ENCODE measurements at regions not wholly inside any gene's neighbourhood (a gene's known extent, or its start where the extent isn't known, plus 50 kb on each side); places are given as distances from the start of the nearest gene placed in this dataset.

GRCh38 chr1:229097356-229097755, 173.6 kb upstream of the RAB4A start:
- Histone ChIP-seq H3K27ac (ENCODE audit: low read depth, low read length) (no peak overlapping the region), H3K4me3 (ENCODE audit: low read depth, low read length) (no peak overlapping the region), H3K9me3 (ENCODE audit: control insufficient read depth, insufficient read depth, low read length) (peaks cover 6% of the 10 kb centered on the region; the same call in 1 of the 2 replicates), H3K4me1 (ENCODE audit: control insufficient read depth, insufficient read depth, low read length) (peaks cover 32% of the 10 kb centered on the region), H3K36me3 (ENCODE audit: control insufficient read depth, insufficient read depth, low read length) (no peaks in the 10 kb centered on the region), H3K9ac (ENCODE audit: low read depth, low read length) (no peak overlapping the region), H3K27me3 (ENCODE audit: control insufficient read depth, insufficient read depth, low read length) (no peaks in the 10 kb centered on the region)

- H3K9me3 ChIP-seq (ENCODE audit: control insufficient read depth, insufficient read depth, low read length) = peaks cover 6% of the 10 kb centered on the region; the same call in 1 of the 2 replicates
- H3K27me3 ChIP-seq (ENCODE audit: control insufficient read depth, insufficient read depth, low read length) = no peaks in the 10 kb centered on the region
- H3K36me3 ChIP-seq (ENCODE audit: control insufficient read depth, insufficient read depth, low read length) = no peaks in the 10 kb centered on the region
- no peak overlapping the region for H3K9ac ChIP-seq (ENCODE audit: low read depth, low read length)
- no peak overlapping the region for H3K27ac ChIP-seq (ENCODE audit: low read depth, low read length)
- H3K4me3 ChIP-seq (ENCODE audit: low read depth, low read length) = no peak overlapping the region
- peaks cover 22% of the 10 kb centered on the region for H3K4me1 ChIP-seq (ENCODE audit: control insufficient read depth, insufficient read depth, low read length)
Observed at GRCh38 chr1:229098361-229098760, 172.6 kb upstream of the RAB4A start.

GRCh38 chr1:229098903-229099578, 171.9 kb upstream of the RAB4A start:
- Histone ChIP-seq H3K4me1 (ENCODE audit: control insufficient read depth, insufficient read depth, low read length) (peaks cover 17% of the 10 kb centered on the region), H3K9me3 (ENCODE audit: control insufficient read depth, insufficient read depth, low read length) (peaks cover 6% of the 10 kb centered on the region; the same call in 1 of the 2 replicates), H3K4me3 (ENCODE audit: low read depth, low read length) (no peak overlapping the region), H3K27me3 (ENCODE audit: control insufficient read depth, insufficient read depth, low read length) (no peaks in the 10 kb centered on the region), H3K9ac (ENCODE audit: low read depth, low read length) (no peak overlapping the region), H3K36me3 (ENCODE audit: control insufficient read depth, insufficient read depth, low read length) (no peaks in the 10 kb centered on the region), H3K27ac (ENCODE audit: low read depth, low read length) (no peak overlapping the region)

GRCh38 chr1:229101011-229101871, 169.7 kb upstream of the RAB4A start:
- peaks cover 3% of the 10 kb centered on the region; the same call in 1 of the 2 replicates for H3K4me1 ChIP-seq (ENCODE audit: control insufficient read depth, insufficient read depth, low read length)
- no peak overlapping the region for H3K9ac ChIP-seq (ENCODE audit: low read depth, low read length)
- H3K27me3 ChIP-seq (ENCODE audit: control insufficient read depth, insufficient read depth, low read length) = no peaks in the 10 kb centered on the region
- H3K36me3 ChIP-seq (ENCODE audit: control insufficient read depth, insufficient read depth, low read length) = no peaks in the 10 kb centered on the region
- no peak overlapping the region for H3K27ac ChIP-seq (ENCODE audit: low read depth, low read length)
- no peaks in the 10 kb centered on the region for H3K9me3 ChIP-seq (ENCODE audit: control insufficient read depth, insufficient read depth, low read length)
- no peak overlapping the region for H3K4me3 ChIP-seq (ENCODE audit: low read depth, low read length)

- H3K27ac ChIP-seq (ENCODE audit: low read depth, low read length) = no peak overlapping the region
- H3K36me3 ChIP-seq (ENCODE audit: control insufficient read depth, insufficient read depth, low read length) = no peaks in the 10 kb centered on the region
- H3K9ac ChIP-seq (ENCODE audit: low read depth, low read length) = no peak overlapping the region
- no peak overlapping the region for H3K4me3 ChIP-seq (ENCODE audit: low read depth, low read length)
- H3K4me1 ChIP-seq (ENCODE audit: control insufficient read depth, insufficient read depth, low read length) = peaks cover 3% of the 10 kb centered on the region; the same call in 1 of the 2 replicates
- H3K9me3 ChIP-seq (ENCODE audit: control insufficient read depth, insufficient read depth, low read length) = no peaks in the 10 kb centered on the region
- no peaks in the 10 kb centered on the region for H3K27me3 ChIP-seq (ENCODE audit: control insufficient read depth, insufficient read depth, low read length)
Observed at GRCh38 chr1:229102741-229103391, 168.0 kb upstream of the RAB4A start.

- Histone ChIP-seq H3K4me1 (ENCODE audit: control insufficient read depth, insufficient read depth, low read length) (peaks cover 9% of the 10 kb centered on the region), H3K4me3 (ENCODE audit: low read depth, low read length) (no peak overlapping the region), H3K9me3 (ENCODE audit: control insufficient read depth, insufficient read depth, low read length) (no peaks in the 10 kb centered on the region), H3K27ac (ENCODE audit: low read depth, low read length) (no peak overlapping the region), H3K36me3 (ENCODE audit: control insufficient read depth, insufficient read depth, low read length) (no peaks in the 10 kb centered on the region), H3K27me3 (ENCODE audit: control insufficient read depth, insufficient read depth, low read length) (no peaks in the 10 kb centered on the region), H3K9ac (ENCODE audit: low read depth, low read length) (no peak overlapping the region)
Observed at GRCh38 chr1:229104654-229105053, 166.3 kb upstream of the RAB4A start.

- no peaks in the 10 kb centered on the region for H3K36me3 ChIP-seq (ENCODE audit: control insufficient read depth, insufficient read depth, low read length)
- no peak overlapping the region for H3K27ac ChIP-seq (ENCODE audit: low read depth, low read length)
- peaks cover 9% of the 10 kb centered on the region for H3K4me1 ChIP-seq (ENCODE audit: control insufficient read depth, insufficient read depth, low read length)
- no peaks in the 10 kb centered on the region for H3K9me3 ChIP-seq (ENCODE audit: control insufficient read depth, insufficient read depth, low read length)
- H3K9ac ChIP-seq (ENCODE audit: low read depth, low read length) = no peak overlapping the region
- H3K27me3 ChIP-seq (ENCODE audit: control insufficient read depth, insufficient read depth, low read length) = no peaks in the 10 kb centered on the region
- H3K4me3 ChIP-seq (ENCODE audit: low read depth, low read length) = no peak overlapping the region
Observed at GRCh38 chr1:229105109-229105508, 165.8 kb upstream of the RAB4A start.

GRCh38 chr1:229105822-229106525, 164.9 kb upstream of the RAB4A start:
- no peaks in the 10 kb centered on the region for H3K9me3 ChIP-seq (ENCODE audit: control insufficient read depth, insufficient read depth, low read length)
- no peak overlapping the region for H3K27ac ChIP-seq (ENCODE audit: low read depth, low read length)
- H3K4me3 ChIP-seq (ENCODE audit: low read depth, low read length) = no peak overlapping the region
- H3K9ac ChIP-seq (ENCODE audit: low read depth, low read length) = no peak overlapping the region
- peaks cover 9% of the 10 kb centered on the region for H3K4me1 ChIP-seq (ENCODE audit: control insufficient read depth, insufficient read depth, low read length)
- H3K27me3 ChIP-seq (ENCODE audit: control insufficient read depth, insufficient read depth, low read length) = no peaks in the 10 kb centered on the region
- no peaks in the 10 kb centered on the region for H3K36me3 ChIP-seq (ENCODE audit: control insufficient read depth, insufficient read depth, low read length)

GRCh38 chr1:229106526-229107125, 164.3 kb upstream of the RAB4A start:
- H3K27me3 ChIP-seq (ENCODE audit: control insufficient read depth, insufficient read depth, low read length) = no peaks in the 10 kb centered on the region
- no peak overlapping the region for H3K4me3 ChIP-seq (ENCODE audit: low read depth, low read length)
- H3K9ac ChIP-seq (ENCODE audit: low read depth, low read length) = no peak overlapping the region
- peaks cover 9% of the 10 kb centered on the region for H3K4me1 ChIP-seq (ENCODE audit: control insufficient read depth, insufficient read depth, low read length)
- no peaks in the 10 kb centered on the region for H3K36me3 ChIP-seq (ENCODE audit: control insufficient read depth, insufficient read depth, low read length)
- H3K9me3 ChIP-seq (ENCODE audit: control insufficient read depth, insufficient read depth, low read length) = no peaks in the 10 kb centered on the region
- H3K27ac ChIP-seq (ENCODE audit: low read depth, low read length) = no peak overlapping the region

- no peaks in the 10 kb centered on the region for H3K27me3 ChIP-seq (ENCODE audit: control insufficient read depth, insufficient read depth, low read length)
- peaks cover 9% of the 10 kb centered on the region for H3K4me1 ChIP-seq (ENCODE audit: control insufficient read depth, insufficient read depth, low read length)
- no peaks in the 10 kb centered on the region for H3K9me3 ChIP-seq (ENCODE audit: control insufficient read depth, insufficient read depth, low read length)
- H3K4me3 ChIP-seq (ENCODE audit: low read depth, low read length) = no peak overlapping the region
- H3K36me3 ChIP-seq (ENCODE audit: control insufficient read depth, insufficient read depth, low read length) = no peaks in the 10 kb centered on the region
- no peak overlapping the region for H3K9ac ChIP-seq (ENCODE audit: low read depth, low read length)
- H3K27ac ChIP-seq (ENCODE audit: low read depth, low read length) = no peak overlapping the region
Observed at GRCh38 chr1:229107304-229107815, 163.6 kb upstream of the RAB4A start.
